Heart left ventricle (tissue), 16 donors: ENCODE measurements at regions not wholly inside any gene's neighbourhood (a gene's known extent, or its start where the extent isn't known, plus 50 kb on each side); places are given as distances from the start of the nearest gene placed in this dataset.

ENCODE experiments used
- ATAC-seq, 4 donors: fragments of 200-7000 bp; cut with Tn5 transposase; one replicate each; pipeline ENCODE4 v1.9.1; 2020 to 2022; ENCODE audit warnings: moderate library complexity in 4 of 4, mild to moderate bottlenecking in 3 of 4, moderate number of reproducible peaks in 1 of 4
- DNase-seq, 5 donors: peaks; one replicate each; pipeline ENCODE4 v3.0.0-alpha.2; 2020
- H3K27ac ChIP-seq, 12 donors: fragments of 200-600 bp; sonication (generic) in 4 of 12; one replicate each; pipeline versions ENCODE4 v1.5.0 to v1.8.0; 2016 to 2022; ENCODE audit warnings: mild to moderate bottlenecking in 2 of 12
- H3K27me3 ChIP-seq, 9 donors: fragments of 200-600 bp; sonication (generic) in 2 of 9; one replicate each; pipeline versions ENCODE4 v1.5.1 to v1.8.0; 2016 to 2022; ENCODE audit warnings: mild to moderate bottlenecking in 3 of 9
- H3K36me3 ChIP-seq, 9 donors: fragments of 200-600 bp; sonication (generic) in 2 of 9; one replicate each; pipeline versions ENCODE4 v1.5.0 to v1.8.0; 2018 to 2022; ENCODE audit warnings: mild to moderate bottlenecking in 2 of 9
- H3K4me1 ChIP-seq, 12 donors: fragments of 200-600 bp; sonication (generic) in 4 of 12; one replicate each; pipeline versions ENCODE4 v1.5.0 to v1.8.0; 2016 to 2022; ENCODE audit warnings: mild to moderate bottlenecking in 3 of 12
- H3K4me3 ChIP-seq, 12 donors: fragments of 200-600 bp; sonication (generic) in 4 of 12; one replicate each; pipeline versions ENCODE4 v1.5.0 to v1.8.0; 2017 to 2022; ENCODE audit warnings: mild to moderate bottlenecking in 9 of 12, moderate library complexity in 4 of 12
- H3K9me3 ChIP-seq, 12 donors: fragments of 200-600 bp; sonication (generic) in 4 of 12; one replicate each; pipeline versions ENCODE4 v1.5.0 to v1.8.0; 2016 to 2022; ENCODE audit warnings: mild to moderate bottlenecking in 1 of 12
- POLR2A ChIP-seq, 2 donors: fragments of 450-650 bp; IDR thresholded peaks; one replicate each; pipeline ENCODE4 v1.6.1; 2017; ENCODE audit warnings: antibody characterized with exemption in 2 of 2, mild to moderate bottlenecking in 2 of 2, moderate library complexity in 2 of 2
- WGBS, 4 donors: extraction: QIAGEN DNeasy Blood & Tissue Kit in 2 of 4; methylation state at CpG; one replicate each; pipeline versions ENCODE4 v1.1.5 to v1.1.7; 2013 to 2018; 5-methylcytosine and 5-hydroxymethylcytosine counted together
- intact Hi-C, 10 donors: fragments of 100-400 bp; cut with DNase I; formaldehyde crosslinking; loops; one replicate each; pipeline versions ENCODE4 v1.11.1 to v1.14.2; 2022
- TF ChIP-seq, protein P1 (sequence below), 12 donors: fragments of 200-600 bp; sonication (generic) in 4 of 12; IDR thresholded peaks; one replicate each; pipeline versions ENCODE4 v1.5.0 to v1.8.0; 2018 to 2022; ENCODE audit warnings: antibody characterized with exemption in 12 of 12, mild to moderate bottlenecking in 5 of 12
- donor health status: ischemic (EF 13 %, LVEDD 7.1; RV severe dilation, severe dysfunction).
- donor health status: healthy with polysubstance abuse.
- donor health status: DM: no; HTN: yes; CAD: no.
- donor health status: DM: no; HTN: no; CAD: no.
- donor health status: ischemic (EF 25% LVEDD 6.9; RV normal size, moderate dysfunction).
- donor health status: ischemic (EF 25% LVEDD 5.7; RV mildly dilated, moderate dysfunction).
- donor health status: healthy.
- donor health status: DM: yes; HTN: yes; CAD: no.
- donor health status: ischemic (EF 35%, LVEDD 5.7; RV mildly dilated, moderate dysfunction).
- donor health status: nonischemic (EF 11% LVEDD 7.7; RV severe dilation, severe dysfunction).
- donor health status: DM: yes; HTN: yes; CAD: no.
- donor health status: PGD.
- donor health status: ischemic (EF 29% LVEDD 5.4; RV normal size, mild dysfunction).
- donor health status: nonischemic (EF 23%, LVEDD 6.1; RV moderate dilation, normal function).

DNA sequence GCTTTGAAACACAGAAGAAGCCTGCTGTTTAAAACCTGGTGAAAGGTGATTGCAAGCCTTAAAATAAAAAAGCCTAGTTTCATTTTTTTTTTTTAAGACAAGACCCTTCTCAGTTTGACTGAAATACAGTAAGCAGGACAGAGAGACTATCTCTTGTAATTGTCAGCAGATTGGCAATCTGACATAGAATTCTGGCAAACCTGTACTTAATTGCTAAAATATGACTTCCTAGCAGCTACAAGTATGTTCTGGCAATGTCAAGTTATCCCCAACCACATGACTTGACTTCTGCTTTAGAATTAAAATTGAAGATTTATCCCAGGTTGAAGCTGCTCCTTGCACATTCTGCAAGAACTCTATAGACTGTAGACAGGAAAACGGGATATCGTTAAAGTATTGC is 232.8 kb upstream of the NR2F2 start:
- DNase-seq (no peak), ATAC-seq (no peak)
- Histone ChIP-seq H3K4me3 (no peak overlapping the region), H3K36me3 (no peaks in the 10 kb centered on the region), H3K4me1 (no peaks in the 10 kb centered on the region), H3K27me3 (no peaks in the 10 kb centered on the region), H3K9me3 (no peaks in the 10 kb centered on the region), H3K27ac (no peak overlapping the region)
- TF ChIP-seq, protein P1, sequence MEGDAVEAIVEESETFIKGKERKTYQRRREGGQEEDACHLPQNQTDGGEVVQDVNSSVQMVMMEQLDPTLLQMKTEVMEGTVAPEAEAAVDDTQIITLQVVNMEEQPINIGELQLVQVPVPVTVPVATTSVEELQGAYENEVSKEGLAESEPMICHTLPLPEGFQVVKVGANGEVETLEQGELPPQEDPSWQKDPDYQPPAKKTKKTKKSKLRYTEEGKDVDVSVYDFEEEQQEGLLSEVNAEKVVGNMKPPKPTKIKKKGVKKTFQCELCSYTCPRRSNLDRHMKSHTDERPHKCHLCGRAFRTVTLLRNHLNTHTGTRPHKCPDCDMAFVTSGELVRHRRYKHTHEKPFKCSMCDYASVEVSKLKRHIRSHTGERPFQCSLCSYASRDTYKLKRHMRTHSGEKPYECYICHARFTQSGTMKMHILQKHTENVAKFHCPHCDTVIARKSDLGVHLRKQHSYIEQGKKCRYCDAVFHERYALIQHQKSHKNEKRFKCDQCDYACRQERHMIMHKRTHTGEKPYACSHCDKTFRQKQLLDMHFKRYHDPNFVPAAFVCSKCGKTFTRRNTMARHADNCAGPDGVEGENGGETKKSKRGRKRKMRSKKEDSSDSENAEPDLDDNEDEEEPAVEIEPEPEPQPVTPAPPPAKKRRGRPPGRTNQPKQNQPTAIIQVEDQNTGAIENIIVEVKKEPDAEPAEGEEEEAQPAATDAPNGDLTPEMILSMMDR (IDR thresholded peaks at IDR 0.05) = no peak
- no peak for TF ChIP-seq POLR2A (IDR thresholded peaks at IDR 0.05)
- 76 to 90% (median 86%) methylated on average over 2 of the region's 2 CpGs for WGBS, 4 donors
- intact Hi-C loops = loop anchor here in 1 of 10 donors (10.0 kb wide), 1 partner anchor 57 kb away; no protein-coding TSS in a partner anchor

DNA sequence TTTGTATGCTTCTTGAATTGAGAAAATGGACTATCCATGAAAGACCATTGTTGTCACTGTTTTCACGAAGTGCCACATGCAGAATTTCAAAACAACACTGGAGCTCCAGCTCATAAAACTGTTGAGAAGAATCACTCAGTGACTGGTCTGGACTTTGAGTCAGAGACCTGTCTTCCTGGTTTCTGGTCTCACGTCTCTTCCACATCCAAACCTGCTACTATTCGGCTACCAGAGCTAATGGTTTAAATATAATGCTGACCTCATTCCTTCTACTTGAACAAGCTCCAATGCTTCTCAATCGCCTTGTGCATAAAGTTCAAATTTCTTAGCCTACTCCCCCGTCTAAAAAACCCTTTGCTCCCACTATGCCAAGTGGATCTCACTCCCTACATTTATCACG is 227.9 kb upstream of the NR2F2 start:
- Histone ChIP-seq H3K9me3 (no peaks in the 10 kb centered on the region), H3K36me3 (no peaks in the 10 kb centered on the region), H3K4me3 (no peak overlapping the region), H3K27me3 (no peaks in the 10 kb centered on the region), H3K4me1 (no peaks in the 10 kb centered on the region), H3K27ac (no peak overlapping the region)
- ATAC-seq (peak in 1 of 4 donors; percentile 43), DNase-seq (no peak)
- no peak for TF ChIP-seq POLR2A (IDR thresholded peaks at IDR 0.05)
- TF ChIP-seq, protein P1 (IDR thresholded peaks at IDR 0.05) = no peak
- 54 to 60% (median 56%) methylated on average over 6 of the region's 6 CpGs for WGBS, 4 donors
- intact Hi-C loops = no loop called here

DNA sequence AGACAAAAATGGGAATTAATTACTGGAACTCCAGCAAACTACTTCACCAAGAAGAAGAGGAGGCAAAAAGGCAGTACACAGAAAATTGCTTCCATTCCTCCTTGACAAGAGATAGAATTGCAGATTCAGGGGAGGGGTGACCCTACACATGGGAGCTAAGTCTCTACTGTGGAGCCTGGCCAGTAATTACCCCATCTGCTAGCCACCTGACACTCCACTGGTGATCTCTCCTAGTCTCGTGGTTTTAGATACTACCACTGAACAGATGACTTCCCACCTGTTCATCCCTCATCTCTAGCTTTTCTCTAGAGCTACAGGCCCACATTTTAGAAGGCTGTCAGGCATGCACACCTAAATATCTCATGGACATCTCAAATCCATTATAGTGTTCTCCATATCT is 224.3 kb upstream of the NR2F2 start:
- DNase-seq (no peak), ATAC-seq (no peak)
- intact Hi-C loops = no loop called here
- Histone ChIP-seq H3K4me3 (no peak overlapping the region), H3K36me3 (no peaks in the 10 kb centered on the region), H3K27ac (no peak overlapping the region), H3K27me3 (no peaks in the 10 kb centered on the region), H3K9me3 (no peaks in the 10 kb centered on the region), H3K4me1 (no peaks in the 10 kb centered on the region)
- WGBS, 4 donors = 86 to 100% (median 90%) methylated on average over 1 of the region's 1 CpG
- TF ChIP-seq, protein P1 (IDR thresholded peaks at IDR 0.05) = no peak
- TF ChIP-seq POLR2A (IDR thresholded peaks at IDR 0.05) = no peak

DNA sequence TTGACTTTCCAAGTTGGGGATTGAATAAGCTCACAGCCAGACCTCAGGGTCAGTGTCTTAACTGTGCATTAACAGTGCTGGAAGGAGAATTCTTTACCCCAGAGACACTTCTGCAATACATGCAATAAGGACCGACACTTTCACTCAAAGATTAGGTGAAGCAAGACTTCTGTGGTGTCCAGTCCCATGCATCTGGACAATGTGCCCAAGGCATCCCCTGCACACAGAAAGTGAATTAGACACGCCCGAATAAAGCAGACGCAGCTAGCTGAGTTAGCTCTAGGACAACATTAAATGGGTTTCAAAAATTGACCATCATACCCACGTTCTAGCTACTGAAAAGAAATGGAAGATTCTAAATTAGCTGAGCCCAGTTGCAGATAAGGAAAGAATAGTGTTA is 223.9 kb upstream of the NR2F2 start:
- no peak for ATAC-seq
- no peaks in the 10 kb centered on the region for H3K9me3 ChIP-seq
- WGBS, 4 donors = 91 to 94% (median 92%) methylated on average over 5 of the region's 5 CpGs
- DNase-seq = no peak
- H3K36me3 ChIP-seq = no peaks in the 10 kb centered on the region
- TF ChIP-seq, protein P1 (IDR thresholded peaks at IDR 0.05) = no peak
- TF ChIP-seq POLR2A (IDR thresholded peaks at IDR 0.05) = no peak
- H3K27ac ChIP-seq = no peak overlapping the region
- H3K4me3 ChIP-seq = no peak overlapping the region
- H3K27me3 ChIP-seq = no peaks in the 10 kb centered on the region
- H3K4me1 ChIP-seq = no peaks in the 10 kb centered on the region
- intact Hi-C loops = no loop called here
